Skeletal muscle tissue (tissue), 3 donors: ENCODE measurements at regions not wholly inside any gene's neighbourhood (a gene's known extent, or its start where the extent isn't known, plus 50 kb on each side); places are given as distances from the start of the nearest gene placed in this dataset.

Experiments
- H3K27ac ChIP-seq: one replicate; pipeline ENCODE4 v1.7.0; 2013; ENCODE audit warnings: mild to moderate bottlenecking, low read depth, low read length, inconsistent platforms
- H3K27me3 ChIP-seq, 3 donors: one replicate each; pipeline ENCODE4 v1.7.0; 2013; ENCODE audit warnings: low read length in 3 of 3; ENCODE audit not compliant: control insufficient read depth in 3 of 3, insufficient read depth in 3 of 3
- H3K36me3 ChIP-seq, 3 donors: one replicate each; pipeline ENCODE4 v1.7.0; 2013; ENCODE audit warnings: low read length in 3 of 3; ENCODE audit not compliant: control insufficient read depth in 3 of 3, insufficient read depth in 3 of 3
- H3K4me1 ChIP-seq, 3 donors: one replicate each; pipeline ENCODE4 v1.7.0; 2013; ENCODE audit warnings: low read length in 3 of 3, mild to moderate bottlenecking in 3 of 3; ENCODE audit not compliant: control insufficient read depth in 3 of 3, insufficient read depth in 3 of 3
- H3K4me3 ChIP-seq, 3 donors: one replicate each; pipeline ENCODE4 v1.7.0; 2013; ENCODE audit warnings: low read length in 3 of 3
- H3K9ac ChIP-seq, 3 donors: one replicate each; pipeline ENCODE4 v1.7.0; 2013; ENCODE audit warnings: low read length in 3 of 3, mild to moderate bottlenecking in 3 of 3, moderate library complexity in 2 of 3, low read depth in 1 of 3
- H3K9me3 ChIP-seq, 3 donors: one replicate each; pipeline ENCODE4 v1.7.0; 2013; ENCODE audit warnings: low read length in 3 of 3; ENCODE audit not compliant: control insufficient read depth in 3 of 3
- donor health status: Osteomylitis.

DNA sequence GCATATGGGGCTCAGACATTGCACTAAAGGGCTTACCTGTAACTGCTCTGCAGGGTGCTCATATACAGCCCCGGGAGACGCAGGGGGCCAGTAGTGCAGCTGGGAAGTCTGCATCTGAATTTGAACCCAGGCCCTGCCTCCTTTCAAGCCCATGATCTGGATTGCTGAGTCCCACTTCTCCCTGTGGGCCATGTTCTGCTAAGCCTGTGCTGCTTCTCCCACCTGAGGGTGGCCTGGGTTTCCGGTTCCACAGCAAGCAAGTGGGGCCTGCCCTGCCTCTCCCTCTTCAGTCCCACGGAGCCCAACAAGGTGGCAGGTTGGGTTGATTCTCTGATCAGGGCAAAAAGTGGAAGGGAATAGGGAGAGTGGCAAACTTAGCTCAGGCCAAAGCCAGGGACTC, 56.6 kb upstream of the GDF10 start:
- H3K27me3 ChIP-seq: peaks cover 0 to 14% (median 2%) of the 10 kb centered on the region in 3 donors
- peaks cover 0 to 8% (median 0%) of the 10 kb centered on the region in 3 donors for H3K4me1 ChIP-seq
- H3K9me3 ChIP-seq: no peaks in the 10 kb centered on the region
- no peak overlapping the region for H3K27ac ChIP-seq
- no peak overlapping the region for H3K4me3 ChIP-seq
- H3K36me3 ChIP-seq: no peaks in the 10 kb centered on the region
- H3K9ac ChIP-seq: no peak overlapping the region

- H3K4me3 ChIP-seq: no peak overlapping the region
- H3K36me3 ChIP-seq: no peaks in the 10 kb centered on the region
- peaks cover 0 to 17% (median 2%) of the 10 kb centered on the region in 3 donors for H3K27me3 ChIP-seq
- no peak overlapping the region for H3K27ac ChIP-seq
- peaks cover 0 to 8% (median 0%) of the 10 kb centered on the region in 3 donors for H3K4me1 ChIP-seq
- no peaks in the 10 kb centered on the region for H3K9me3 ChIP-seq
- H3K9ac ChIP-seq: no peak overlapping the region
These were observed 56.2 kb upstream of the GDF10 start for GRCh38 chr10:47243791-47244190.

DNA sequence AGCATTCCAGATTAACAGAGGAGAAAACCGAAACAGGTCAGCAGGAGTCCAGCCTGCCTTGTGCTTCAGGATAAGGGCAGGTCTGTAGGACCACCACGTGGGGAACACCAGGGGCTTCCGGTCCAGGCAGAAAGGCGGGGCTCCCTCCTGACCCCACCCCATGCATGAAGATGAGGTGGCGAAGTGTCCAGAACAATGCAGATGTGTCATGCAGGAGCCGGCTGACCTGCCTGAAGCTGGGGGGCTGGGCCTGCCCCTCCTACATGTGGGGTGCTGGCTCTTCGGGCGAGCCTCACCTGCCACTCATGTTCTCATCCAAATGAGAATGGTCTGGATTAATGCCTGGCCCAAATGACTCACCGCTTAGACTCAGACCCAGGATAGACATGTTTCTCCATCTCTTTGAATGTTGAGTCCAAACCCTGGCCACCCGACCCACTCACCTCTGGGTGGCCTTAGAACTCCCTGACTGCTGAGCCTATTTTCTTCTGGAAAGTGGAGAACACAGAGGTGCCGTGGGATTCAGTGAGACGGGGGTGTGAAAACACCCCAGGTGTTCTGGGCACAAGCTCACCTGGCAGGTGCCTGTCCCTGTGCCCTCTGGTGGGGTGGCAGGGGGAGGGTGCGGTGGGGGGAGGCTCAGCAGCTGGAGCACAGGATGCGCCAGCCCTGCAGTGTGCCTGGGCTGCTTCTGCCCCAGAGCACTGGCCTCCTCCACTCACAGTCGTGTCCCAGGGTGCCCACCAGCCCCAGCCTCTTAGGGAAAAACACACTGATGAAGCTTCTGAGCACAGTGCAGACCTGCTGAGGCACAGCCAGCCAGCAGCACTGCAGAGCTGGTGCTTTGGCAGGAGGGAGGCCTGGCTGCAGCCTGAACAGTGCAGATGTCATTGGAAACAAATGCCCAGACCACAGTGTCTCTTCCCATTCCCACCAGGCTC, 55.2 kb upstream of the GDF10 start:
- H3K27me3 ChIP-seq: peaks cover 0 to 17% (median 0%) of the 10 kb centered on the region in 3 donors
- no peak overlapping the region for H3K27ac ChIP-seq
- H3K9ac ChIP-seq: no peak overlapping the region
- no peaks in the 10 kb centered on the region for H3K9me3 ChIP-seq
- H3K4me3 ChIP-seq: no peak overlapping the region
- no peaks in the 10 kb centered on the region for H3K36me3 ChIP-seq
- H3K4me1 ChIP-seq: peaks cover 0 to 8% (median 0%) of the 10 kb centered on the region in 3 donors

- Histone ChIP-seq H3K36me3 (no peaks in the 10 kb centered on the region), H3K9me3 (no peaks in the 10 kb centered on the region), H3K4me3 (no peak overlapping the region), H3K27ac (no peak overlapping the region), H3K27me3 (peaks cover 0 to 17% (median 0%) of the 10 kb centered on the region in 3 donors), H3K4me1 (peaks cover 0 to 8% (median 0%) of the 10 kb centered on the region in 3 donors), H3K9ac (no peak overlapping the region)
These were observed 54.2 kb upstream of the GDF10 start for GRCh38 chr10:47245731-47246350.

DNA sequence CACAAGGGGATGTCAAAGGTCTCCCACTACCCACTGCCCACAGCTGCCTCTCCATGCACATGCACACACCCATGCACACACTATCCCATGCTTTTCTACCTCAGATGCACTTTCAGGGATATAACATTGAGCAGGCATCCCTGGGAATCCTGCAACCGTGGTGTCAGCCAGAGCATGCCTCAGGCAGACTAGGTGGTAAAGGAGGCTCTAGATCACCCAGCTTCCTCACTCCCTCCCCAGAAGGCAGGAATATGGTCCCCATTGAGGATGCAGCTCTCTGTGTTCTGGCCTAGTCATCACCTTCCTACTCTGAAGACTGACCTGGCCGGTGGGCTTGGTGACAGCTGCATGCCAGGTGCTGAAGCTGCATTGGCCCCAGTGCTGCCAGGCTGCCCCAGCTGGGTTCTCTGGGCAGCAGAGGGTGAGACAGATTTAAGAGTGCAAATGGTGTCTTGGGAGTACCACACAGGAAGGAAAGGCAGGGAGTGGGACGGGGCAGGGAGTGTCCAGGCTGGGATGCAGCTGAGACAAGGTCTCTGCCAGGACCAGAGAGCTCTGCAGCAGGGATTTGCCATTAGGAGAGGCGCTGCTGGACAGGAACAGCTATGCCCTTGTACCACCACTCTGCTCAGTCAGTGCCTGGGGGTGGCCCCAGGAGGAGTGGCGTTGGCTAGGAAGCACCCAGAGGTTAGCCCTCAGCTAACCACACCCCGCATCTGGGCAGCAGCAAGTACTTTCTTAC, 53.4 kb upstream of the GDF10 start:
- H3K27me3 ChIP-seq: peaks cover 0 to 17% (median 0%) of the 10 kb centered on the region in 3 donors
- H3K27ac ChIP-seq: no peak overlapping the region
- H3K36me3 ChIP-seq: no peaks in the 10 kb centered on the region
- H3K4me3 ChIP-seq: no peak overlapping the region
- H3K9me3 ChIP-seq: no peaks in the 10 kb centered on the region
- no peak overlapping the region for H3K9ac ChIP-seq
- H3K4me1 ChIP-seq: peaks cover 0 to 3% (median 0%) of the 10 kb centered on the region in 3 donors

- Histone ChIP-seq H3K9me3 (no peaks in the 10 kb centered on the region), H3K27me3 (peaks cover 0 to 17% (median 0%) of the 10 kb centered on the region in 3 donors), H3K27ac (no peak overlapping the region), H3K36me3 (no peaks in the 10 kb centered on the region), H3K4me1 (peaks cover 0 to 6% (median 5%) of the 10 kb centered on the region in 3 donors), H3K9ac (no peak overlapping the region), H3K4me3 (no peak overlapping the region)
These were observed 52.6 kb upstream of the GDF10 start for GRCh38 chr10:47247148-47248059.

- Histone ChIP-seq H3K9ac (no peak overlapping the region), H3K9me3 (no peaks in the 10 kb centered on the region), H3K27ac (no peak overlapping the region), H3K36me3 (no peaks in the 10 kb centered on the region), H3K4me3 (no peak overlapping the region), H3K27me3 (peaks cover 0 to 17% (median 0%) of the 10 kb centered on the region in 3 donors), H3K4me1 (peaks cover 7 to 16% (median 14%) of the 10 kb centered on the region in 3 donors)
These were observed 51.5 kb upstream of the GDF10 start for GRCh38 chr10:47248386-47249090.

- Histone ChIP-seq H3K4me3 (no peak overlapping the region), H3K4me1 (peaks cover 18 to 30% (median 25%) of the 10 kb centered on the region in 3 donors), H3K9ac (no peak overlapping the region), H3K36me3 (no peaks in the 10 kb centered on the region), H3K27me3 (peaks cover 0 to 13% (median 0%) of the 10 kb centered on the region in 3 donors), H3K9me3 (no peaks in the 10 kb centered on the region), H3K27ac (no peak overlapping the region)
These were observed 50.1 kb upstream of the GDF10 start for GRCh38 chr10:47249881-47250280.
